ENCODE measurements at regions not wholly inside any gene's neighbourhood (a gene's known extent, or its start where the extent isn't known, plus 50 kb on each side); places are given as distances from the start of the nearest gene placed in this dataset.

DNA sequence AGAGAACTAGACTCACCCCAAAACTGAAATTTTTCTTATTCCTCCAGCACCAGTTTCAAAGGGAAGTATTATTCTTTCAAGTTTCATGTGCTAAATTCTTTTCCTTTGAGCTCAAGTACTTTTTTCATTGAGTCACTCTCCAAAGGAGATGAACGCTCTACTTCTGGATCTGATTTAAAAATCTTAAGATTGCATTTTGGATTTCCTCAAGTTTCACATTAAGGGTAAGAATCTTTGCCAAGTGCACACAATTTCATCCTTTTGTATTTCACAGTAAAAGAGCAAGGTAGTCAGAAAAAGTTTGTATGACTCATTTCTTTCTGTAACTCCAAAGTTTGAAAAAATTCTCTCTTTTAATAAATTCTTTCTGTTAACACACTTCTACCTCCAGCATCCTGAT lies 435.5 kb downstream of the RAB38 start:
- Histone ChIP-seq H3K4me2 (ENCODE audit: low read length) (no peak overlapping the region), H3K9me2 (ENCODE audit: insufficient read depth, low read length) (no peaks in the 10 kb centered on the region), H4K20me1 (ENCODE audit: insufficient read depth) (no peaks in the 10 kb centered on the region), H3K4me3 (ENCODE audit: low read length) (no peak overlapping the region), H3F3A (ENCODE audit: insufficient read depth, low read length, poor library complexity, severe bottlenecking) (no peaks in the 10 kb centered on the region), H3K79me2 (replicated peaks; ENCODE audit: insufficient read depth, low read length) (no peaks in the 10 kb centered on the region), H2AFZ (ENCODE audit: low read depth, low read length) (no peak overlapping the region), H3K27me3 (ENCODE audit: insufficient read depth, low read depth, low read length) (no peaks in the 10 kb centered on the region), H3K36me3 (ENCODE audit: insufficient read depth, low read length) (no peaks in the 10 kb centered on the region), H3K9me3 (ENCODE audit: low read length) (no peaks in the 10 kb centered on the region), H3K9ac (ENCODE audit: low read length) (no peak overlapping the region), H3K27ac (ENCODE audit: low read length) (no peak overlapping the region)
- TF ChIP-seq MXI1 (conservative IDR thresholded peaks at IDR 0.05; ENCODE audit: poor library complexity, severe bottlenecking) (no peak), POLR2AphosphoS5 (IDR thresholded peaks at IDR 0.05) (no peak), EZH2 (IDR thresholded peaks at IDR 0.05; ENCODE audit: borderline replicate concordance, insufficient read depth, low read length, poor library complexity, severe bottlenecking) (no peak), RAD21 (conservative IDR thresholded peaks at IDR 0.05) (no peak), EP300 (conservative IDR thresholded peaks at IDR 0.05; ENCODE audit: poor library complexity, severe bottlenecking) (no peak), SMC3 (conservative IDR thresholded peaks at IDR 0.05; ENCODE audit: poor library complexity) (no peak), TAF1 (IDR thresholded peaks at IDR 0.05; ENCODE audit: low read depth) (no peak)
- TF ChIP-seq, protein P1, sequence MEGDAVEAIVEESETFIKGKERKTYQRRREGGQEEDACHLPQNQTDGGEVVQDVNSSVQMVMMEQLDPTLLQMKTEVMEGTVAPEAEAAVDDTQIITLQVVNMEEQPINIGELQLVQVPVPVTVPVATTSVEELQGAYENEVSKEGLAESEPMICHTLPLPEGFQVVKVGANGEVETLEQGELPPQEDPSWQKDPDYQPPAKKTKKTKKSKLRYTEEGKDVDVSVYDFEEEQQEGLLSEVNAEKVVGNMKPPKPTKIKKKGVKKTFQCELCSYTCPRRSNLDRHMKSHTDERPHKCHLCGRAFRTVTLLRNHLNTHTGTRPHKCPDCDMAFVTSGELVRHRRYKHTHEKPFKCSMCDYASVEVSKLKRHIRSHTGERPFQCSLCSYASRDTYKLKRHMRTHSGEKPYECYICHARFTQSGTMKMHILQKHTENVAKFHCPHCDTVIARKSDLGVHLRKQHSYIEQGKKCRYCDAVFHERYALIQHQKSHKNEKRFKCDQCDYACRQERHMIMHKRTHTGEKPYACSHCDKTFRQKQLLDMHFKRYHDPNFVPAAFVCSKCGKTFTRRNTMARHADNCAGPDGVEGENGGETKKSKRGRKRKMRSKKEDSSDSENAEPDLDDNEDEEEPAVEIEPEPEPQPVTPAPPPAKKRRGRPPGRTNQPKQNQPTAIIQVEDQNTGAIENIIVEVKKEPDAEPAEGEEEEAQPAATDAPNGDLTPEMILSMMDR (IDR thresholded peaks at IDR 0.05; ENCODE audit: poor library complexity, severe bottlenecking) = no peak
- TF ChIP-seq, protein P2, sequence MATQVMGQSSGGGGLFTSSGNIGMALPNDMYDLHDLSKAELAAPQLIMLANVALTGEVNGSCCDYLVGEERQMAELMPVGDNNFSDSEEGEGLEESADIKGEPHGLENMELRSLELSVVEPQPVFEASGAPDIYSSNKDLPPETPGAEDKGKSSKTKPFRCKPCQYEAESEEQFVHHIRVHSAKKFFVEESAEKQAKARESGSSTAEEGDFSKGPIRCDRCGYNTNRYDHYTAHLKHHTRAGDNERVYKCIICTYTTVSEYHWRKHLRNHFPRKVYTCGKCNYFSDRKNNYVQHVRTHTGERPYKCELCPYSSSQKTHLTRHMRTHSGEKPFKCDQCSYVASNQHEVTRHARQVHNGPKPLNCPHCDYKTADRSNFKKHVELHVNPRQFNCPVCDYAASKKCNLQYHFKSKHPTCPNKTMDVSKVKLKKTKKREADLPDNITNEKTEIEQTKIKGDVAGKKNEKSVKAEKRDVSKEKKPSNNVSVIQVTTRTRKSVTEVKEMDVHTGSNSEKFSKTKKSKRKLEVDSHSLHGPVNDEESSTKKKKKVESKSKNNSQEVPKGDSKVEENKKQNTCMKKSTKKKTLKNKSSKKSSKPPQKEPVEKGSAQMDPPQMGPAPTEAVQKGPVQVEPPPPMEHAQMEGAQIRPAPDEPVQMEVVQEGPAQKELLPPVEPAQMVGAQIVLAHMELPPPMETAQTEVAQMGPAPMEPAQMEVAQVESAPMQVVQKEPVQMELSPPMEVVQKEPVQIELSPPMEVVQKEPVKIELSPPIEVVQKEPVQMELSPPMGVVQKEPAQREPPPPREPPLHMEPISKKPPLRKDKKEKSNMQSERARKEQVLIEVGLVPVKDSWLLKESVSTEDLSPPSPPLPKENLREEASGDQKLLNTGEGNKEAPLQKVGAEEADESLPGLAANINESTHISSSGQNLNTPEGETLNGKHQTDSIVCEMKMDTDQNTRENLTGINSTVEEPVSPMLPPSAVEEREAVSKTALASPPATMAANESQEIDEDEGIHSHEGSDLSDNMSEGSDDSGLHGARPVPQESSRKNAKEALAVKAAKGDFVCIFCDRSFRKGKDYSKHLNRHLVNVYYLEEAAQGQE (IDR thresholded peaks at IDR 0.05; ENCODE audit: borderline replicate concordance) = no peak

DNA sequence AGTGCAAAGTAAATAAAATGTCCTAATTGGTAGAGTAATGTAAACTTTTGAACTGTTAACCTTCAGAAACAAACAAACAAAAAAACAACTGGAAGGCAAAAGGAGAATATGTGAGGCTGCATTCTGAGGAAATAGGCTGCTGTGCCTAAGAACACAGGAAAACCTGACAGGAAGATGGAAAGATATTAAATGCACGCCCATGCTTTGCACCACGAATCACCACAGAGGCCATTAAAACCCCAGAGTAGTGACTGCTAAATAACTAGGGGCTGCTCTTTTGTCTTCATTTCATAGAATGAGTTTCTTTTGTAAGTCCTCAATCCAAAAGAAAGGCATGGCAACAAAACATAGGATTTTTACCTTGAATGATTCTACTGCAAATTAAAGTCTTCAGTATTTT lies 436.0 kb downstream of the RAB38 start:
- H2AFZ ChIP-seq (ENCODE audit: low read depth, low read length) = no peak overlapping the region
- H3K36me3 ChIP-seq (ENCODE audit: insufficient read depth, low read length) = no peaks in the 10 kb centered on the region
- H3K9me3 ChIP-seq (ENCODE audit: low read length) = no peaks in the 10 kb centered on the region
- no peaks in the 10 kb centered on the region for H3K27me3 ChIP-seq (ENCODE audit: insufficient read depth, low read depth, low read length)
- H3K4me2 ChIP-seq (ENCODE audit: low read length) = no peak overlapping the region
- H3K4me3 ChIP-seq (ENCODE audit: low read length) = no peak overlapping the region
- no peaks in the 10 kb centered on the region for H3F3A ChIP-seq (ENCODE audit: insufficient read depth, low read length, poor library complexity, severe bottlenecking)
- H4K20me1 ChIP-seq (ENCODE audit: insufficient read depth) = no peaks in the 10 kb centered on the region
- no peak overlapping the region for H3K27ac ChIP-seq (ENCODE audit: low read length)
- no peaks in the 10 kb centered on the region for H3K79me2 ChIP-seq (replicated peaks; ENCODE audit: insufficient read depth, low read length)
- H3K9ac ChIP-seq (ENCODE audit: low read length) = no peak overlapping the region
- TF ChIP-seq, protein P1 (IDR thresholded peaks at IDR 0.05; ENCODE audit: poor library complexity, severe bottlenecking) = no peak
- TF ChIP-seq RAD21 (conservative IDR thresholded peaks at IDR 0.05) (no peak), EP300 (conservative IDR thresholded peaks at IDR 0.05; ENCODE audit: poor library complexity, severe bottlenecking) (no peak), SMC3 (conservative IDR thresholded peaks at IDR 0.05; ENCODE audit: poor library complexity) (no peak), MXI1 (conservative IDR thresholded peaks at IDR 0.05; ENCODE audit: poor library complexity, severe bottlenecking) (no peak), POLR2AphosphoS5 (IDR thresholded peaks at IDR 0.05) (no peak), EZH2 (IDR thresholded peaks at IDR 0.05; ENCODE audit: borderline replicate concordance, insufficient read depth, low read length, poor library complexity, severe bottlenecking) (no peak), TAF1 (IDR thresholded peaks at IDR 0.05; ENCODE audit: low read depth) (no peak)
- TF ChIP-seq, protein P2 (IDR thresholded peaks at IDR 0.05; ENCODE audit: borderline replicate concordance) = no peak
- H3K9me2 ChIP-seq (ENCODE audit: insufficient read depth, low read length) = no peaks in the 10 kb centered on the region

Data from neural cell (in vitro differentiated cells).